DOHH2 (cell line): ENCODE measurements at regions not wholly inside any gene's neighbourhood (a gene's known extent, or its start where the extent isn't known, plus 50 kb on each side); places are given as distances from the start of the nearest gene placed in this dataset.

Experiments used
- H3F3A ChIP-seq: fragments of 200-600 bp; sonication (generic), shearing (Covaris generic); 2 replicates; pipeline ENCODE4 v1.6.0; 2016; ENCODE audit warnings: antibody characterized with exemption, mild to moderate bottlenecking; ENCODE audit not compliant: control insufficient read depth, insufficient read depth
- H3K27ac ChIP-seq: fragments of 200-600 bp; sonication (generic); 2 replicates; pipeline ENCODE4 v1.5.1; 2014; ENCODE audit warnings: low read depth, mild to moderate bottlenecking, low read length, moderate library complexity
- H3K27me3 ChIP-seq: fragments of 200-600 bp; sonication (generic); 2 replicates; pipeline ENCODE4 v1.6.1; 2014; ENCODE audit warnings: mild to moderate bottlenecking, low read length, mixed read lengths; ENCODE audit not compliant: control insufficient read depth
- H3K36me3 ChIP-seq: fragments of 200-600 bp; sonication (generic); 2 replicates; pipeline ENCODE4 v1.6.1; 2014; ENCODE audit warnings: mild to moderate bottlenecking, low read length, moderate library complexity, mixed read lengths; ENCODE audit not compliant: control insufficient read depth
- H3K4me1 ChIP-seq: fragments of 200-600 bp; sonication (generic); 2 replicates; pipeline ENCODE4 v1.6.1; 2014; ENCODE audit warnings: mild to moderate bottlenecking, low read length, mixed read lengths; ENCODE audit not compliant: control insufficient read depth
- H3K4me2 ChIP-seq: fragments of 200-600 bp; sonication (generic); 2 replicates; pipeline ENCODE4 v1.6.0; 2014; ENCODE audit warnings: mild to moderate bottlenecking, low read length, moderate library complexity
- H3K4me3 ChIP-seq: fragments of 200-600 bp; sonication (generic); 2 replicates; pipeline ENCODE4 v1.5.1; 2014; ENCODE audit warnings: mild to moderate bottlenecking, low read length, mixed read lengths
- H3K79me2 ChIP-seq: fragments of 200-600 bp; sonication (generic); 2 replicates; pipeline ENCODE4 v1.6.1; 2014; ENCODE audit warnings: mild to moderate bottlenecking, low read length, mixed read lengths; ENCODE audit not compliant: control insufficient read depth
- H3K9me2 ChIP-seq: fragments of 200-600 bp; sonication (generic); replicated peaks from 2 replicates; pipeline ENCODE4 v1.6.1; 2014; ENCODE audit warnings: mild to moderate bottlenecking, low read length, mixed read lengths; ENCODE audit not compliant: control insufficient read depth
- H3K9me3 ChIP-seq: fragments of 200-600 bp; sonication (generic); 2 replicates; pipeline ENCODE4 v1.6.1; 2014; ENCODE audit warnings: antibody characterized with exemption, low read length, mixed read lengths; ENCODE audit not compliant: control insufficient read depth, insufficient read depth
- H4K20me1 ChIP-seq: fragments of 200-600 bp; sonication (generic); 2 replicates; pipeline ENCODE4 v1.6.0; 2014; ENCODE audit warnings: low read depth, mild to moderate bottlenecking, antibody characterized with exemption, low read length, moderate library complexity; ENCODE audit not compliant: control insufficient read depth, insufficient read depth
- EZH2phosphoT487 ChIP-seq: fragments of 200-600 bp; sonication (generic); IDR thresholded peaks from 2 replicates; pipeline ENCODE4 v1.6.1; 2017; ENCODE audit warnings: borderline replicate concordance, mild to moderate bottlenecking, antibody characterized with exemption, low read length, moderate library complexity, mixed read lengths
- TF ChIP-seq, protein P1 (sequence below): fragments of 200-600 bp; sonication (generic); IDR thresholded peaks from one replicate; pipeline ENCODE4 v1.5.1; 2014; ENCODE audit warnings: antibody characterized with exemption, mild to moderate bottlenecking, low read depth, low read length; ENCODE audit not compliant: poor library complexity, severe bottlenecking

DNA sequence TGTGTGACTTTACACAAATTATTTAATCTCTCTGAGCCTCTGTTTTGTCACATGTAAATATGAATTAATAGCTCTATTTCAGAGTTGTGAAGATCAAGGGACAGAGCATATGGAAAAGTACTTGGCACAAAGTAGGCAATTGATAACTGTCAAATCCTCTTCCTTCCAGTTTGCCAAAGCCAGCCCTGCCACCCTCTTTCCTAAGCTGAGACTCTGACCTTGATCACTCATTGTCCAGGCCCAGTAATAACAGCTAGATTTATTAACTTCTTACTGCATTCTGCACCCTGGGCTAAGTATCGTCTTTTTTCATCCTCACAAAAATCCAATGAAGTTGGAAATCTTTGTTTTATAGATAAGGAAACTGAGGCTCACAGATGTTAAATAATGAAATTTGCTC lies 70.8 kb upstream of the ATP1A1 start:
- Histone ChIP-seq H4K20me1 (no peaks in the 10 kb centered on the region), H3K9me3 (peaks cover 3% of the 10 kb centered on the region; the same call in 1 of the 2 replicates), H3K4me1 (peaks cover 39% of the 10 kb centered on the region), H3K27me3 (no peaks in the 10 kb centered on the region), H3K9me2 (no peaks in the 10 kb centered on the region), H3F3A (no peaks in the 10 kb centered on the region; the same call in 1 of the 2 replicates), H3K36me3 (no peaks in the 10 kb centered on the region), H3K4me3 (no peak overlapping the region), H3K27ac (no peak overlapping the region), H3K4me2 (no peak overlapping the region), H3K79me2 (no peaks in the 10 kb centered on the region)
- TF ChIP-seq, protein P1, sequence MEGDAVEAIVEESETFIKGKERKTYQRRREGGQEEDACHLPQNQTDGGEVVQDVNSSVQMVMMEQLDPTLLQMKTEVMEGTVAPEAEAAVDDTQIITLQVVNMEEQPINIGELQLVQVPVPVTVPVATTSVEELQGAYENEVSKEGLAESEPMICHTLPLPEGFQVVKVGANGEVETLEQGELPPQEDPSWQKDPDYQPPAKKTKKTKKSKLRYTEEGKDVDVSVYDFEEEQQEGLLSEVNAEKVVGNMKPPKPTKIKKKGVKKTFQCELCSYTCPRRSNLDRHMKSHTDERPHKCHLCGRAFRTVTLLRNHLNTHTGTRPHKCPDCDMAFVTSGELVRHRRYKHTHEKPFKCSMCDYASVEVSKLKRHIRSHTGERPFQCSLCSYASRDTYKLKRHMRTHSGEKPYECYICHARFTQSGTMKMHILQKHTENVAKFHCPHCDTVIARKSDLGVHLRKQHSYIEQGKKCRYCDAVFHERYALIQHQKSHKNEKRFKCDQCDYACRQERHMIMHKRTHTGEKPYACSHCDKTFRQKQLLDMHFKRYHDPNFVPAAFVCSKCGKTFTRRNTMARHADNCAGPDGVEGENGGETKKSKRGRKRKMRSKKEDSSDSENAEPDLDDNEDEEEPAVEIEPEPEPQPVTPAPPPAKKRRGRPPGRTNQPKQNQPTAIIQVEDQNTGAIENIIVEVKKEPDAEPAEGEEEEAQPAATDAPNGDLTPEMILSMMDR = no peak
- no peak for TF ChIP-seq EZH2phosphoT487

DNA sequence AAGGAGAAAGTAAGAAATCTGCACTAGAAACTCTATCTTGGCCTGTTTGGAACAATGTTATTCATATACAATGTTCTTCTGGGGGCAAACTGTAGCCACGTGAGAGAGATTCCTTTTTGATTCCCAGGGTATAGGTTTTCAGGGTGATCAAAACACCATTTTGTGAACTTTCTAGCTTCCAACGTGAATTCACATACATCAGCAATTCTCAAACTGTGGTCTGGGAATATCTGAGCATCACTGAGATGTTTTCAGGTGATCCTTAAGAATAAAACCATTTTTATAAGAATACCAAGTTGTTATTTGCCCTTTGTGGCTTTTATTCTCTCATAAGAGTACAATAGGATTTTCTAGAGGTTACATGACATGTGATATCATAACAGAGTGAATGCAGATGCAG lies 66.9 kb upstream of the ATP1A1 start:
- Histone ChIP-seq H4K20me1 (no peaks in the 10 kb centered on the region), H3K4me2 (peak overlapping the region; percentile 45), H3K79me2 (no peaks in the 10 kb centered on the region), H3K4me3 (peak overlapping the region; percentile 33; the same call in 1 of the 2 replicates), H3K27me3 (no peaks in the 10 kb centered on the region), H3F3A (no peaks in the 10 kb centered on the region; the same call in 1 of the 2 replicates), H3K36me3 (no peaks in the 10 kb centered on the region), H3K9me2 (no peaks in the 10 kb centered on the region), H3K4me1 (peaks cover 54% of the 10 kb centered on the region), H3K27ac (peak overlapping the region; percentile 33), H3K9me3 (peaks cover 3% of the 10 kb centered on the region; the same call in 1 of the 2 replicates)
- no peak for TF ChIP-seq EZH2phosphoT487
- TF ChIP-seq, protein P1 = no peak

DNA sequence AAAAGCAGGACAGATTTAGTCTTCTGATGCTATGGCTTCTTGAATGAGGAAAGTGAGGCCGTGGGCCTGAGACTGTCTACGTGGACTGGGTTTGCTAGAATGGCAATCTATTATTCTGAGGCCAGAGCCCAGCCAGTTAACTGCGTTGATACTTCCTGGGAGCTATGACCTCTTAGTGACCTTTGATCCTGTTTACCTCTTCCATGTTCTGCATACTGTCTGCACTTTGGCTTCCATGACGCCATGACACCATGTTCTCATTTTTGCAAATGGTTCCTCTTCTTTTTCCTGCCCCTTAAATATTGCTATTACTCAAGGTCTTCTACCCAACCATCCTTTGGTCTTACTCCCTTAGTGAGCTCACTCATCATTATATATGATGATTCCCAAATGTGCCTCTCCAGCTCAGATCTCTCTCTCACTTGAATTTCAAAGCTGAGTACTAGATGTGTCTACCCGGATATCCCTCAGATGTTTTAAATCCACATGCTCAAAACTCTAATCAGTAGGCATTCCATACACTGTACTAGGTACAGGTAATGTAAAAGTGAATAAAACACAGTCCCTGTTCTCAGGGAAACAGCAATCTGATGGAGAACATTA lies 66.1 kb upstream of the ATP1A1 start:
- TF ChIP-seq, protein P1 = no peak
- no peak for TF ChIP-seq EZH2phosphoT487

More for the DNA sequence above, 66.1 kb upstream of the ATP1A1 start:
- Histone ChIP-seq H3F3A (no peaks in the 10 kb centered on the region; the same call in 1 of the 2 replicates), H3K4me3 (no peak overlapping the region), H3K36me3 (no peaks in the 10 kb centered on the region), H4K20me1 (no peaks in the 10 kb centered on the region), H3K9me2 (no peaks in the 10 kb centered on the region), H3K9me3 (peaks cover 3% of the 10 kb centered on the region; the same call in 1 of the 2 replicates), H3K4me1 (peaks cover 54% of the 10 kb centered on the region), H3K27me3 (no peaks in the 10 kb centered on the region), H3K79me2 (no peaks in the 10 kb centered on the region), H3K27ac (no peak overlapping the region), H3K4me2 (no peak overlapping the region)
